Hematopoietic multipotent progenitor cell treated with erythropoietin and hydrocortisone succinate and interleukin-3 and kit ligand, for 15 days (in vitro differentiated cells): ENCODE measurements at regions not wholly inside any gene's neighbourhood (a gene's known extent, or its start where the extent isn't known, plus 50 kb on each side); places are given as distances from the start of the nearest gene placed in this dataset.
"Not testable (repeated sequence)": the region's sequence is repeated elsewhere in the genome, so short reads cannot be mapped to it uniquely, and the experiment has no call there.

ENCODE experiments used
- DNase-seq: peaks from one replicate; pipeline ENCODE4 v3.0.0-alpha.2; 2015; ENCODE audit warnings: low spot score

GRCh38 chr2:240254337-240255164, 114.1 kb upstream of the OTOS start:
- no peak for DNase-seq

DNA sequence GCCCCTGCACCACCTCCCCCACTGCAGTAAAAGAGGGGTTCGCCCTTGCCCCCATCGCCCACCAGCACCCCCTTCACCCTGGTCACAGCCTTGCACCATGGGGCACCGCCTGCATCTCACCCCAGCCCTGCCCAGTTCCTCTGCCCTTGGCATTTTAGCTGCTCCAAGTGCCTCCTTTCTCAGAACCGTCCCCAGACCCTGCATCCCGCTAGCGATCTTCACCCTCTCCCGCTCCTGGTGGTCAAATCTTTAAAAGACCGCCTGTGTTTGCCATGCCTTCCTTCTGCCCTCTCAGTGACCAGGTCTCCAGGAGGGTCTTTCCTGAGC, 114.7 kb upstream of the OTOS start:
- no peak for DNase-seq

DNA sequence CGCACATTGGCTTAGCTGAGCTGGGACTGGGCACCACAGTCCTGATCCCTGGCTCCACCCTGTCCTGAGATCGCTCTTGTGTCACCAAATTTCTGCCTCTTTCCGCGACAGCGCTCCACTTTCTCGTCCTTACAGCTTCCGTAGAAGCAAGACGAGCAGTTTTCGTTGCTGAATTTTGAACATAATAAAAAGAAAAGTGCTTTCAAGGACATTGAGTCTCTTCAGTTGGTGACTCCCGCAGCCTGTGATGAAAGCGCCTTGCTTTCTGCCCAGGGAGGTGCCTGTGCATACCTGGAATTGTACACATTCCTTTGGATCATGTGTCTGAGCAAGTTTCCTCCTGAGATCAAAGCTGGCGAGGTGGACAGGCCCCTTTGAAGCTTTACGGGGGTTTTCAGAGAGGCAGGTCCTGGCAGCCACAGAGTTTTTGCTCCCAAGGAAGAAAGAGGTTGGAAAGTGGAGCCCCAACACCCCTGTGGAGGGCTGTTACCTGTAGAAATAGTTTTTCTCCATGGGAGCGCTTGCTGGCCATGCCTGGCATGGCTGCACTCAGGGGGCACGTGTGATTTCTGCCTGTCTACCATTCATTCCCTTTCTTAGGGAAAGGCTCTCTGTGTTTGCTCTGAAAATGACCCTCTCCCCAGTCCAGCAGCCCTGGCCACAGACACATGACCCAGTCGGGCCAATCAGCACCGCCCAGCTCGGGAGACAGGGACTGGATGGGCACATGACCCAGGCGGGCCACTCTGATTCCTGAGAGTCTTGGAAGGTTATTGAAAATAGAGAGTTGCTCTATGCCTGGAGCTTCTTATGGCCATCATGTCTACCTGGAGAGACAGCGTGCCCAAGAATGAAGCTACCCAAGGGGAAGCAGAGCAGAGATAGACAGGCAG, 115.6 kb upstream of the OTOS start:
- no peak for DNase-seq

DNA sequence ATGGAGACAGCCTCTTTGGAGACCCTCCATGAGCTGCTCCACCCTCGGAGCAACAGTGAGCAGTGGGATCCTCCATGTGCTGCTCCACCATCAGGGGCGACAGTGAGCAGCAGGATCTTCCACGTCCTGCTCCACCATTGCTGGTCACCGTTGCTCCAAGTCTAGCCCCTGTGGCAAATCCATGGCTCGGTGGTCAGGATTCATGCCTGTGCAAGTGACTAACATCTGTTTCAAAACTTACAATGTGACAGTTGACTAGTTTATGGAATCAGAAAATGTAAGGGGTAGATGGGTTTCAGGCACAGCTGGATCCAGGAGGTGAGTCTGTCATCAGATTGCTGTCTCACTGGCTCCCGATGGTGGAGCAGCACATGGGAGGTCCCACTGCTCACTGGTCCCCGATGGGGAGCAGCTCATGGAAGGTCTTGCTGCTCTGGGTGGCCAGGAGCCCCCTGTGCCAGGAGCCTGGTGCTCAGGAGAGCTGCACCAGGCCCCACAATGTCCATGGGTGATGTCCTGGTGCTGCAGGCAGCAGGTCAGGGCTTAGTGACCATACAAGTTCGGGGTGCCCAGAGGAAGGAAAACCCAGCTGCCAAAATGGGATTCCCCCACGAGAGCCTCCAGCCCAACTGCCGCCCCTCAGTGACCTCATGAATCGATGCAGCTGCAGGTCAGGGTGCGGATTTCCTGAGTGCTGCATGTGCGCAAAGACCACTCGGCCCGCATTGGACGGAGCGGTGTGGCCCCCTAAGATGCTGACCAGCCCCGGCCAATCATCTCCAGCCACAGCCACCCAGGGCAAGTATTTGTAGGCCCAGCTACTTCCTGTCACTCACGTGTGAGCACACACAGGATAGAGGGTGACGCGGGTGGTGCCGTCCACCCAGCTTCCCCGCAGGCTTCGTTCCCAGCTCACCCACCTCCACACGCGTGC, 116.5 kb upstream of the OTOS start:
- no peak for DNase-seq

- DNase-seq = no peak
Measured at GRCh38 chr2:240257940-240258580, 117.6 kb upstream of the OTOS start.

DNA sequence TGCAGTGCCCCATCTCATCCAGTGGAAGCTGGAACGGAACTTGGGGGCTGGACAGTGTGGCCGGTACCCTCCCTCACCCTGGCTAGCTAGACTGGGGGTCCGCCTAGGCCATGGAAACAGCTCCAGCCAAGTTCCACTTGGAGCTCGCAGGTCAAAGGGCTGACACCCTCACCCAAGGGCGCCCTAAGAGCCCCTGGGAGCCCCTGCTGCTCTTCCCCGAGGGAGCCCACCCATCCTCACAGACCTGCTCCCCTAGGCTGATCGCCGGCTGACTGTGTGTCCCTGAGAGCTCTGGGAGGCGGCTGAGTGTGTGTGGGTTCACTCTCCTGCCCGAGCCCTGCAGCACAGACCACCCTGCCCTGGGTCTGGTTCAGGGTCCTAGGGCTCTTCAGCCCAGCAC, 118.2 kb upstream of the OTOS start:
- no peak for DNase-seq

DNA sequence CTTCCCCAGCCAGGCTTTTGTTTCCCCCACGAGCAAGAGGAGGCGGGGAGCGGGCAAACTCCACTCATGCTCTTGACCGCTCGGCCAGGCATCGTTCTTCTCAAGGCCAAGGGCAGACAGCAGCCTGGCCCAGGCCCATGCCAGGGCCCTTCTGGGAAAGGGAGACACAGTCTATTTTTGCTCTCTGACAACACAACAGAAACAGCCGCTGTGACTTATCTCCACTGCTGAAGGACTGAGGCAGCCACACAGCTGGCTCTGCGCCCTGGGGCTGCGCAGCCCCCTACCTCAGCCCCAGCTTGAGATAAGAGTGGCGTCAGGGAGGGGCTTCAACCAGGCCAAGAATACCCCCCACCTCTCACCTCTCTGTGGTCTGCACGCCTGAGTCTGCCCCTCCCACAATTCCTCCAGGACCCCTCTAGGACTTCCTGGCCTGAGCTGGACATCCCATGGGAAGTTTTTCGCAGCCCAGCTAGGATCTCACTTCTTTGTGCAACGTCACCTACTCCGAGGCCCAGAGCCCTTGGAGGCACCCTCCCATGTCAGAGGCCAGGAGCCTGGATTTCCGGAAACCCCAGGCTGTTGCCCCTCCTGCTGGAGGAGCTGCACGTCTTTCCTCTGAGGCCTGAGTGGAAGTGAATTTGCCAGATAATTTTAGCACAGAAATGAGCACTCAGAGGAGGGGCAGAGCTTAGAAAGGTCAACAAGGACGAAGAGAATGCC, 118.9 kb upstream of the OTOS start:
- no peak for DNase-seq

DNA sequence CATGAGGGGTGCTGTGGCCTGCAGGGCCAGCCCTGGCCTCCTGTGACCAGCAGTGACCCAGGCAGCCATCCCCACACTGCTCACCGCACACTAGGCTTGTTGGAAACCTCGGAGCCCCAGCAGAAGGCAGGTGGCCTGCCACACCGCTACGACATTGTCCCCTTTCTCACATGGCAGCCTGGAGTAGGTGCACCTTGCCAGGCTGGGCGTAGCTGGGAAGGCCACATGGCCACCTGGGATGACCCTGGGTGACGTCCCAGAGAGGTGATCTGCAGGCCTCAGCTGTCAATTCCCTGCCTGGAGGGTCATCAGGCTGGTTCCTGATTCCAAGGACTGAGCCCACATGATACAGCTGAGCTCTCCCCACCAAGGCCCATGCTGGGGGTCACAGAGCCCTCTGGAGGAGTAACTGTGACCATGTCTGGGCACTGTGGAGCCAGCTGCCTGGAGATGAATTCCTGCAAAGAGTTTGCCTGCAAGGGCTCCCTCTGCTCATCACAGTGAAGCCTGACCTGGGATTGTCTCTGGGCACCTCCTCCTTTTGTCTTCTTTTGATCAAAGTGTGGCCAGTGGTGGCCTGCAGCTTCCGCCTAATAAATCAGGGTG, 119.6 kb upstream of the OTOS start:
- no peak for DNase-seq

- no peak for DNase-seq
Measured at GRCh38 chr2:240260664-240261063, 120.2 kb upstream of the OTOS start.

GRCh38 chr2:240262578-240262977, 122.1 kb upstream of the OTOS start:
- not testable (repeated sequence) for DNase-seq

DNA sequence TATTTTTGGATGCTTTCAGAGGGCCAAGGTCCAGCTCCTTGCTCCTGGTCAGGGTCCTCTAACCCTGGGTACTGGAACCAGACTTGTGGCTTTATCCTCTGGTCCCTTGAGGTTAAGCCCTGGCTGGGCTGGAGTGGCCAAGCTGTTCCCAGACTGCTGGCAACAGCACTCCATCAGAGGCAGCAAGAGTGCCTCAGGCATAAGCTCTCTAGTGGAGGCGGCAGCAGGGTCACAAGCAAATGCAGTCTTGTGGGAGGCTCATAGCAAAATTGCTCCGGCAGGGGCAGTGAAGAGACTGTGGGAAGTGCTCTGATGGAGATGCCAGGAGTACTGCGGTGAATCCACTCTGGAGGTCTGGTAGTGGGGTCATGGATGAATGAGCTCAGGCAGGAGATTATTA, 128.9 kb upstream of the OTOS start:
- no peak for DNase-seq

- no peak for DNase-seq
Measured at GRCh38 chr2:240269886-240270285, 129.4 kb upstream of the OTOS start.

DNA sequence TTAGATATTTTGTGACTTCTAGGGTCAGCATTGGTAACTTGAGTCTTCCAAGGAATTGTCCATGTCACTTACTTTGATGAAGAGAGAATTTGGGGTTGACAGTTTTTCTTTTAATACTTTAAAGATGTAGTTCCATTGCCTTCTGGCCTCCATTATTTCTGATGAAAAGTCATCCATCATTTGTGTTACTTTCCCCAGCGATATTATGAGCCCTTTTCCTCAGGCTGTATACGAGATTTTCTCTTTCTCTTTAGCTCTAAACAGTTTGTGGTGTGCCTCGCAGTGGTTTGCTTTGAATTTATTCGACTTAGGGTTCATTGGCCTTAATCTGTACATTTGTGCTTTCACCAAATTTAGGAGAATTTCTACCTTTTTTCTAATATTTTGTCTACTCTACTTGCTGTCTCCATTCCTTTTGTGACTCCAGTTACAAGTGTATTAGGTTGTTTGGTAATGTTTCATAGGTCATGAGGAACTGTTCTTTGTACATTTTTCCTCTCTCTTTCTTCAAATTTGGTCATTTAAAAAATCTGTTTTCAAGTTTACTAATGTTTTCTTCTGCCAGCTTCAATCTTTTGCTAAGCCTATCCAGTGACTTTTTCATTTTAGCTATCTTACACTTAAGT, 131.4 kb upstream of the OTOS start:
- DNase-seq = no peak

- DNase-seq = no peak
Measured at GRCh38 chr2:240275386-240275785, 134.9 kb upstream of the OTOS start.

DNA sequence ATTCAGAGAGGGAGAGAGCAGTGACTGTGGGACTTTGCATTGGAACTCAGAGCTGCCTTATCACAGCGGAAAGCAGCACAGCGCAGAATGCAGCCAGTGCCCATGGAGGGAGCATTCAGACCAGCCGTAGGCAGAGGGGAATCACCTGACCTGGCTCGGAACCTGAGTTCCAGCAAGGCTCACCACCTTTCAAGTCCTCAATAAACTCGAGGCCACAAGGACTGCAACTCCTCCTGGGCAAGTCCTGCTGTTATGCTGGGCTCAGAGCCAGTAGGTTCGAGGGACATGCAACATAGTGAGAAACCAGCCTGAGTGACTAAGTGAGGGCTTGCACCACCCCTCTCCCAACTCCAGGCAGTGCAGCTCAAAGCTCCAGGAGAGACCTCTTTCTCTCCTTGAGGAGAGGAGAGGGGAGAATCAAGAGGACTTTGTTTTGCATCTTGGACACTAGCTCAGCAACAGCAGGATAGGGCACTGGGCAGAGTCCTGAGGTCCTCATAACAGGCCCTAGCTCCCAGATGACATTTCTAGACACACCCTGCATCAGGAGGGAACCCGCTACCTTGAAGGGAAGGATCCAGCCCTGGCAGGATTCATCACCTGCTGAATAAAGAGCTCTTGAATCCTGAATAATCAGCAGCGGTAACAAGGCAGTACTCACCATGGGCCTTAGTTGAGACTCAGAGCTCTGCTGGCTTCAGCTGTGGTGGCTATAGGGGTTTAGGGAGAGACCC, 136.8 kb upstream of the OTOS start:
- no peak for DNase-seq

- DNase-seq = no peak
Measured at GRCh38 chr2:240277807-240278522, 137.5 kb upstream of the OTOS start.

DNA sequence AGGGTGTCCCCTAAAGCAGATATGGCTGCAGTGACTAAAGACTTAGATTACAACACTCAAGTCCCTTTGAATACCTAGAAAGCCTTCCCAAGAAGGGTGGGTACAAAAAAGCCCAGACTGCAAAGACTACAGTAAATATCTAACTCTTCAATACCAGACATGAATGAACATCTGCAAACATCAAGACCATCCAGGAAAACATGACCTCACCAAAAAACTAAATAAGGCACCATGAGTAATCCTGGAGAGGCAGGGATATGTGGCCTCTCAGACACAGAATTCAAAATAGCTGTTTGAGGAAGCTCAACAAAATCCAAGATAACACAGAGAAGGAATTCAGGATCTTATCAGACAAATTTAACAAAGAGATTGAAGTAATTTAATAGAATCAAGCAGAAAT, 138.2 kb upstream of the OTOS start:
- no peak for DNase-seq

- DNase-seq = no peak
Measured at GRCh38 chr2:240280621-240281020, 140.2 kb upstream of the OTOS start.
